ENCODE measurements at regions not wholly inside any gene's neighbourhood (a gene's known extent, or its start where the extent isn't known, plus 50 kb on each side); places are given as distances from the start of the nearest gene placed in this dataset.
"Not testable (repeated sequence)": the region's sequence is repeated elsewhere in the genome, so short reads cannot be mapped to it uniquely, and the experiment has no call there.

- no peak for DNase-seq
These were observed 170.0 kb downstream of the SEMA6D start for GRCh38 chr15:47887241-47887800.

- DNase-seq = no peak
These were observed 171.2 kb downstream of the SEMA6D start for GRCh38 chr15:47888385-47889100.

DNA sequence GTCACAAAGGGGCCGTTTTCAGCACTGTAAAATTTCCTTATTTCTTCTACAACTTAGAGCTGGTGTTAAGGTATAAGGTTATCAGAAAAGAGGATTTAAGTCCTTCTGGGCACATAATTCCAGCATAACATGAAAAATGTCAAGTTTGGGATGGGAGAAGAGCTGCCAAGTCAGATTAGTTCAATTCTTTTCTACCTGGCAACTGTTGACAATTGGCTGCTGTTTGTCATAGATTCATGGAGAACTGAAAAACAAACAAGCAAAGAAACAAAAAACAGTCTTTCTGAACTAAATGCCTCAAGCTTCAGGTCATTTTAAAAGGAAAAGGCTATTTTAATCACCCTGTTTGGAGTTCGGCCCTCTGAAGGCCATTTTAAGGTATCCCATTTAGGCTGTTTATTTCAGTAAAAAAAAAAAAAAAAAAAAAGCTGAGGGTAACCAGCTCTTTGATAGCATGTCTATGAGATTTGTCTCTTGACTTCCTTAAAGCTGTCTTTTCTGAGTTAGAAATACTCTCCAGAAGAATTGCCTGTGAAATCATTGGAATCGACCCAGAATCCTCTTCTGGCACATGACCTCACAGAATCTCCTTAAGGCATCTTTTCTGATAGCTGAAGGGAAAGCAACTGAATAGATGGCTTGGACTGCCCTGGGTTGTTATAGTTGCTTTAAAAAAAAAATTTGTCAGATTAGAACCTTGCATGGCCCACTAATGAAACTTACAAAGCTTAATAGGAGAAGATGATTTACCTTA, 173.3 kb downstream of the SEMA6D start:
- no peak for DNase-seq

DNA sequence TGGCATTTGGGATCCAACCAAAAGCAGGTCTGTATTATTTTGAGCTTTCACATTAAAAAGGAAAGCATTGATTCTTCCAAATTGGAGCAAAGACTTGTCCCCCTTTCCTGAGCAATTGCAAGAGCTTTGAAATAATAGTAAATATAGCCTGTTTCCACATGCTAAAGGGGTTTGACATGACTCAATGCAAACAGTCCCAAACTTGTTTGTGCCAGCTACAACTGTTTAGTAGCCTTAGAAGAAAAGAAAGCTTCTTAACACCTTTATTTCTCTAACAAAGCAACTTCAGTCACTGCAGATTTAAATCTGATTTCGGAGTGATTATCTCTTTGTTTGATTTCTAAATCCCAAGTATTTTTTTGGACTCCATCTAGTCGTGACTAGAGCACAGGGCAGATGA, 180.2 kb downstream of the SEMA6D start:
- DNase-seq = no peak

DNA sequence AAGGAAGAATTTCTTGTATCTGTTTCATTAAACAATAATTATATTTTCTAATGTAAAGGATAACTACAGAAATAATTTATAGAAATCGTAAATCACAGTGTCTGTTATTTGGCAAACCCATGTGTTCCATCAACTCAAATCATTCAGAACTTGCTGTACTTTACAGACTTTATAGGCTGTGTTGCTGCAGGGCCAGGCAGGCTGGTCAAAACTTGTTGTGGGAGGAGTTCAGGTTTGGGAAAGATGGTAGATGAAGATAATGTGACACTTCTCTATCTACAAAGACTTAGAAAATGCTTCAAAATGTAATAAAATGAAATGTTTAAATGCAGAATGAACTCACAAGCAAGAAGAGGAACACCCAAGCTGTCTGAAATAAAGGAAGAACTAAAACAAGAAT, 183.4 kb downstream of the SEMA6D start:
- no peak for DNase-seq

DNA sequence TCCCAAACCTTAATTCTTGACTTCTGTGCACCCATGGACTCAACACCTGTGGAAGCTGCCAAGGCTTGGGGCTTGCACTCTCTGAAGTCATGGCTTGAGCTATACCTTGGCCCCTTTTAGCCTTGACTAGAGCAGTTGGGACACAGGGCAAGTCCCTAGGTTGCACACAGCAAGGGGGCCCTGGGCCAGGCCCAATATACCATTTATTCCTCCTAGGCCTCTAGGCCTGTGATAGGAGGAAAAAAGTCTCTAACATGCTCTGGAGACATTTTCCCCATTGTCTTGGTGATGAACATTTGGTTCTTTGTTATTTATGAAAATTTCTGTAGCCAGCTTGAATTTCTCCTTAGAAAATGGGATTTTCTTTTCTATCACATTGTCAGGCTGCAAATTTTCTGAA, 186.1 kb downstream of the SEMA6D start:
- DNase-seq = no peak

GRCh38 chr15:47908486-47908885, 191.2 kb downstream of the SEMA6D start:
- no peak for DNase-seq

GRCh38 chr15:47908950-47909670, 191.8 kb downstream of the SEMA6D start:
- DNase-seq = no peak

DNA sequence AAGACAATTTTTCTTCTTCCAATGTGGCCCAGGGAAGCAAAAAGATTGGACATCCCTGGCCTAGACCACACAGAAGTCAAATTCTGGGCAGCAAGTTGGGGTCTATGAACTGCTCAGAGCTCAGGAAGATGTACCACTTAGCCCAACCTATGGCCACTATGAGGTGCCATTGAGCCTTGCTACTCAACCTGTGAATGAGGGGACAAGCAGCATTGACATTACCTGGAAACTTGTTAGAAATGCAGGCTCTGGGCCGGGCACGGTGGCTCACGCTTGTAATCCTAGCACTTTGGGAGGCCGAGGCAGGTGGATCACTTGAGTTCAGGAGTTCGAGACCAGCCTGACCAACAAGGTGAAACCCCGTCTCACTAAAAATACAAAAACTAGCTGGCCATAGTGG, 195.6 kb downstream of the SEMA6D start:
- DNase-seq = not testable (repeated sequence)

DNA sequence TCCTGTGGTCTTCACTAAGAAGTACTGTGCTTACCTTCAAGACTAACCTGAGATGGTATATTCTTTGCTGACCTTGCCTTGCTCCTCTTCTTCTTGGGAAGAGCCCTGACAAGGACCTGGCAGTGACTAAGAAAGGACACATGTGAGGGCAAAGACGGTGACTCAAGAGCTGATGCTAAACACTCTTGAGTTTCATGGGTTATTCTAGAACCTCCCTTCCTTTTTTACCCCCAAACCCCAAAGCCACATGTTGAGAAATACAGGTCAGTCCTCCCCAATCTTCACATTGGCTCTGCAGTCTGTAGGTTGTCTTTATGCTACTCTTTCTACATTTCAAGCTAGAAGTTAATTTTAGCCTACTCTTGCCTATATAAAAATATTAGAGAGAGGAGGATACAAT, 200.6 kb downstream of the SEMA6D start:
- DNase-seq = no peak

- no peak for DNase-seq
These were observed 201.6 kb downstream of the SEMA6D start for GRCh38 chr15:47918877-47919276.

- no peak for DNase-seq
These were observed 196.4 kb upstream of the SLC24A5 start for GRCh38 chr15:47924381-47924780.

GRCh38 chr15:47929138-47929803, 191.5 kb upstream of the SLC24A5 start:
- no peak for DNase-seq

- DNase-seq = no peak
These were observed 188.5 kb upstream of the SLC24A5 start for GRCh38 chr15:47932261-47932660.

DNA sequence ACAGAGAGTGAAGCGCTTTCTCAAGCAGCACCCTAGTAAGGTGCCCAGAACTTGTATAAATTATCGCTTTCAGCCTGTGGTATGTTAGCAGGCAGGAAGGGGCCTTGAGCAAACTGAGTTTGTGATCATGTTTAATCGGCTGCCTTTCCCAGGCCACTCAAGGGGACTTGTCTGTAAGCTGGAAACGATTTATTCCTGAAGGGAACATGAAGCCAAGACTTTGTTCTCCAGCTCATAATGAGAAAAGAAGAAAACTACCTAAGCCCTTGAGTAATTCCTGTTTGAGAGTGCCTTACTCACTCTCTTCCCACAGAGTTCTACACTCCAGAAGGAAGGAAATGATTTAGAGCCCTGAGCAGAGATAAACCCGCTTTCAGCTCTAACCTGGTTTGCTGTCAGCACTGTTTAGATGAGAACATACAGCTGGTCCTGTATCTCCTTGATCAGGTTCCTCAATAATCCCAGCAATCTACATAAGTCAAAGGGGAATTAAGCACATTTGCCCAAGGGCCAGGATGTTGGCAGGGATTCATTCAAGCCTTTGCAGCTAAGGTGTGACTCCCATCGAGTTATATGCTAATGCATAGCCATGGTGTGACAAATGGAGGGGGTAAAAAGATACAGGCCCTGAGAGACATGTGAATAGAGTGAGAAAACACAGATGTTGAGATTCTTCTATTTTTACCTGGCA, 187.7 kb upstream of the SLC24A5 start:
- DNase-seq = no peak

GRCh38 chr15:47933865-47934264, 186.9 kb upstream of the SLC24A5 start:
- DNase-seq = no peak

DNA sequence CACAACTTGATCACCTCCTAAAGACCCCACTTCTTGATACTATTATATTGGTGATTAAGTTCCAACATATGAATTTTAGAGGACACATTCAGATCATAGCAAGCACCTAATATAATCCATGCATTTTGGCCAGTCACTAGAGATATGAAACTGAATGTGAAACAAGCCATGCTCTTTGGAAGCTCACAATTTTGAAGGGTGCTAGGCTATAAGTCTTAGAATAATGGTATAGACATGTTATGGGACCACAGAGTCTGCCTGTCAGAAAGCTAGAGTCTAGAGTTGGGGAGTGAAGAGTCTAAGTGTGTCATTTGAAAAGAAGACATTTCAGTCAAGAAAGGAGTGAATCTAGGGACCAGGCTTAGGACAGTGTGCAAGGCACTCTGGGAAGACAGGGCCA, 186.4 kb upstream of the SLC24A5 start:
- DNase-seq = no peak

DNA sequence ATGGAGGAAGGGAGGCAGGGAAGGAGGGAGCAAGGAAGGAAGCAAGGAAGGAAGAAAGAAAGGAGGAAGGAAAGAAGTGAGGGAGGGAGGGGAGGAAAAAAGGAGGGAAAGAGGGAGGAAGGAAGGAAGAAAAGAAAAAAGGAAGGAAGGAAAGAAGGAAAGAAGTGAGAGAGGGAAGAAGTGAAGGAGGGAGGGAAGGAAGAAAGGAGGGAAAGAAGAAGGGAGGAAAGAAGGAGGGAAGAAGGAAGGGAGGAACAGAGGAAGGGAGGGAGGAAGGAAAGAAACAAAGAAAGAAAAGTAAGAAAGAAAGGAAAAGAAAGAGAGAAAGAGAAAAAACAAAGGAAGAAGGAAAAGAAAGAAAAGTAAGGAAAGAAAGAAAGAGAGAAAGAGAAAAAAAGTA, 183.0 kb upstream of the SLC24A5 start:
- no peak for DNase-seq

DNA sequence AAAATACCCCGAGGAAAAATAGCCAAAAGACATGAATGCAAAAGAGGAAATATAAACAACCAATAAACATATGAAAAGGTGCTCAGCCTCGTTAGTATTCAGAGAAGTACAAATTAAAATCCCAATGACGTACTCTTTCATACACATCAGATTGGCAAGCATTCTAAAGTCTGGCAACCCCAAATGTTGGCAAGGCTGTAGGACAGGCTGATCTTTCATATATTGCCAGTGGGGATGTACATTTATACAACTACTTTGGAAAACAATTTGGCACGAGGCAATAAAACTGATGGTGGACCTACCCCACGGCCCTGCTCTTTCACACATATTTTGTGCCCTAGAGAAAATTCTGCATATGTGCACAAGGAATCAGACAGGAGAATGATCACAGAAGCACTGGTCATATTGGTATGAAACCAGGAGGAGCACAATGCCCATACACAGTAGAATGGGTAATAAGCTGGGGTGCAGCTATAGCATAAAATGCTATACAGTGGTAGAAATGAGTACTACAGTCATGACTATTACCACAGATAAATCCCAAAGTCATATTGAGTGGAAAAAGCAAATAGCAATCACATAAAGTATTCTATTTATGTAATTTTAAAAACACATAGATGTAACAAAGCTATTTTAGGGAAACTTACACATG, 176.0 kb upstream of the SLC24A5 start:
- no peak for DNase-seq

DNA sequence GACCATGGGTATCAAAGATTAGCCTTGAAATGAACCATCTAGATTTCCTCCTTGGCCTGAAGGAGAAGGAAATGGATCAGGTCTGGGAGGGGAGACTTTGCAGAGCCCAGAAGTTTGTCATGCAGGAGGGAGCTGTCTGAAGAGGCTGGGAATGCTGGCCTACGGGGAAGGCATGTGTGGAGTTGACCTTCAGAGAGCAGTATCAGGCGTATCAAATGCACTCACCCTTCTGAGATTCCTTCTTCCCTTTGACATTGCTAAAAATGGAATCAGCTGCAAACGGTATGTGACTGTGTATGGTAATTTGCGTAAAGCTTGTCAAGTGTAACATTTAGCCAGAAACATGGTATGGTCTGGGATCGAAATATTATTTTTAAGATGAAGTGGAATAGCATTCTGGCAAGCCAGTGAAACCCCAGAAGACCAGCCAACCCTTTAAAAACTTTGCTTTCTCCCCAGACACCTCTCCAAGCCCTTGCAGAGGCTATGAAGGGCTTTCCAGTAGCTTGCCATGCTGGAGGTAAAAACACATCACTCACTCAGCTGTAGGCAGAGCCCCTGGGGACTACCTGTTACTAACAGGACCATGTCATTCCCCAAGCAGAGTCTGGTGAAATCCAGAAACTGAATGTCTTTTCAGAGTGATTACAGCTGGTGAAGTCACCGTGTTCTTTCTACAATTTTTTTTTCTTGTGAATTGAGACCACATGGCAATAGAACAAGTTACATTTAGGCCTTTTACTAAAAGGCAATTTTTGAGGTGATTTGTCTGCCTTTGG, 174.7 kb upstream of the SLC24A5 start:
- DNase-seq = no peak

GRCh38 chr15:47949815-47950214, 171.0 kb upstream of the SLC24A5 start:
- no peak for DNase-seq

Data from NCI-H526 treated with DMSO at 0.1 percent for 48 hours (cell line).